ENCODE measurements at regions not wholly inside any gene's neighbourhood (a gene's known extent, or its start where the extent isn't known, plus 50 kb on each side); places are given as distances from the start of the nearest gene placed in this dataset.
"Not testable (repeated sequence)": the region's sequence is repeated elsewhere in the genome, so short reads cannot be mapped to it uniquely, and the experiment has no call there.

DNA sequence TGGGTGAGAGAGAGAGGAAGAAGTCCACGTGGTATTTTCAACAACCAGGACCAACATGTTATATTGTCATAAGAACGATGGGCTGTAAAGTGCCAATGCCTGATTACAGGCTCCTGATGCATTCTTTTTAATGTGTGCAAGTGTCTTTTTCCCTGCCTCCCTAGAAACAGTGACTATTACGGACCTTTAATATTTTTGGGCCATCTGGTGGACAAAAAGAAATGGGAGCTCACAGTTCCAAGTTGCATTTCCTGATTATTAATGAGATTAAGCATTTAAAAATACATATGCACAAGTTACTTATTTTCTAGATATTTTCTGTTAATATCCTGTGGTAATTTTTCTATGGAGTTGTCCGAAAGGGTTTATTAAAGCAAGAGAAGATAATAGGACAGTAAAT lies 530.2 kb downstream of the NR2F2 start:
- DNase-seq = no peak

DNA sequence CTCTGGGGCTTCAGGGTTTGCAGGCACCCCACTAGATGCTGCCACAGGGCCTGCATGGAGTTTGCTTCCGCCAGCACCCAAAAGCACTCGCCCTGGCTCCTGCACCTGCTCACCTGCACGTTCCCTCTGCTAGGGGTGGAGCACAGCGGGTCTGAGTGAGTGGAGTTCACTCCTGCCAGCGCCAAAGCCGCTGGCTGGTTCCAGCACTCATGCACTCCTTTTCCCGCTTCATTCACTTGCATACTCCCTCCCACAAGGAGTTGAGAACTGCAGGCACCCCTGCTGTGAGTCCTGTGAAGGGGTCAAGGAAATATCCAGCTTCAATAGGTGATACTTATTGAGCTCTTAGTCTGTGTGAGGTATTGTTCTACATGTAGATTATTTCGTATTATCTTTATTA lies 537.5 kb downstream of the NR2F2 start:
- no peak for DNase-seq

DNA sequence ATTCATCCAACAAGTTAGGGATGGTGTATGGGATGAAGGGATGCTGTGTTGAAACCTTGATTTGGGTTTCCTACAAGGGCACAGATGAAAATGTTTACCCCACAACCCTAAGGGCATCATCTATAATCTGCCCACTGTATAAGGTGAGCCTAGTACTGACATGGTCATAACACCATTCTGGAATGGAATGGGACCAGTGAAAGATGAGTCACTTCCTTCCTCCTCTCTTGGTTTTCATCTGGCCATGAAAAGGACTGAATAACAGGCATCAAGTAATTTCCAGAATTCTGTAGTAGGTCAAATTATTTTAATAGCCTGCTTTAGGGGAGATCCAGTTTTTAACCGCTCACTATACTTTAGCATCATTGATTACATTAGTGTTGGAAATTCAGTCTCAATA lies 538.6 kb downstream of the NR2F2 start:
- no peak for DNase-seq

DNA sequence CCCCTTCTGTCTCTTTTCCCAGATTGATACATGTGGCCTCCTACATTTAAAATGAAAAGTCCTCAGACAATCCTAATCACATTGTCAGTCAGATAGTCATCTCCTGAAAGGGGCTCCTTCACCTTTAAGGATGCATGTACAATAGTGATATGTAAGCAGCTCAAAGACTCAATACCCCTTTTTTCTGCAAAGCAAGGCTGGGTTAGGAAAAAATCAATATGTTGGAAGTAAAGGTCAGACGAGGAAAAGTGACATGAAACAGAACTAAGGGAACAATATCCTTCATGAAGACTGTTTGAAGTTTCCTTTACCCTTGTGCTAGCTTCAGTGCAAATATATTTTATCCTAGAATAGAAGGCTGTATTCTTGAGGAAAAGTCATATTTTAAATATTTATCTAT lies 539.3 kb downstream of the NR2F2 start:
- DNase-seq = no peak

DNA sequence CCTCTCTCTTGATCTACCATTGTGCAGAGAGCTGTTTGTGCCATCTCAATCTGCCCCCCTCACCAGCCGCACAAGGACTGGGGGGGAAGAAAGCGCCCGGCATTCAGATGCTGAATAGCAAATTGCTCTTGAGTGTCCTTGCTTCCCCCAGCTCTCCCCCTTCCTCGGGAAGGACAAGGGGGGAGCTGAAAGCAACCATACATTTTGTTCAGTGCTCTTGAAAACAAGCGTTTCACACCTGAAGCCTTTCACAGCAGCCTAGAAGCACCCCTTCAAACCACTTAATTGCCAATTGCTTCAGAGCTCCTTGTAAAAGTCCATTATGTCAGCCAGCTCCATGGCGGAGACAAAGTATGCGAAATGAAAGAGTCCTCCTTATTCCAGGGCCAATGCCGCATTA lies 540.1 kb downstream of the NR2F2 start:
- no peak for DNase-seq

DNA sequence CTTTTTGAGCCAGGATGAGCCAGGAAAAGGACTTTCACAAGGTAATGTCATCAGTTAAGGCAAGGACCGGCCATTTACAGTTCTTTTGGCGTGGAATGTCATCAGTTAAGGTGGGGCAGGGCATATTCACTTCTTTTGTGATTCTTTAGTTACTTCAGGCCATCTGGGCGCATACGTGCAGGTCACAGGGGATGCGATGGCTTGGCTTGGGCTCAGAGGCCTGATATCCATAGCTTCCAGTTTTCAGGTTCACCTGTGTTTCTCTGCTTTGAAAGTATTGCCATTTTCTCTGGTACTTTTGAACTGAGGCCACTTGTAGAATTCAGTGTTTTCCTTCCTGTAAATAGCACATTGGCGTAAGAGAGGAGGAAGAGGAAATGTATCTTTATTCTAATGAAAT lies 546.9 kb downstream of the NR2F2 start:
- not testable (repeated sequence) for DNase-seq

DNA sequence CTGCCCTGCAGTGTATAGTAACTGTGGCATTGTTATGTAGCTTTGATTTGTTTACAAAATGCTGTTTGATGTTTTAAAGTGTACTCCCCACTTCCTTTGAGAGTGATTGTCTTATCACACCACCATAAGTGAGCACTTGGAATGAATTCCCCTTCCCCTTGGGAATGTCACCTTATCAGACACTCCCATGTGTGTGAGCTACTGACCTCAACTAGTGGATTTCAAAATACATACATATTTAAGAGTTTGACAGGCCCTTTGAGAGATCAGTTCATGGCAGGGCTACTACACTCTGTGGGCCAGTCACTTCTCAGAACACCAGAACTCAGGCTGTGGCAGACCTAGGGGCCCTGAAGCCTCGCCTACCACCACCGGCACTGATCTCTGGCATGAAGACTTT lies 547.6 kb downstream of the NR2F2 start:
- no peak for DNase-seq

DNA sequence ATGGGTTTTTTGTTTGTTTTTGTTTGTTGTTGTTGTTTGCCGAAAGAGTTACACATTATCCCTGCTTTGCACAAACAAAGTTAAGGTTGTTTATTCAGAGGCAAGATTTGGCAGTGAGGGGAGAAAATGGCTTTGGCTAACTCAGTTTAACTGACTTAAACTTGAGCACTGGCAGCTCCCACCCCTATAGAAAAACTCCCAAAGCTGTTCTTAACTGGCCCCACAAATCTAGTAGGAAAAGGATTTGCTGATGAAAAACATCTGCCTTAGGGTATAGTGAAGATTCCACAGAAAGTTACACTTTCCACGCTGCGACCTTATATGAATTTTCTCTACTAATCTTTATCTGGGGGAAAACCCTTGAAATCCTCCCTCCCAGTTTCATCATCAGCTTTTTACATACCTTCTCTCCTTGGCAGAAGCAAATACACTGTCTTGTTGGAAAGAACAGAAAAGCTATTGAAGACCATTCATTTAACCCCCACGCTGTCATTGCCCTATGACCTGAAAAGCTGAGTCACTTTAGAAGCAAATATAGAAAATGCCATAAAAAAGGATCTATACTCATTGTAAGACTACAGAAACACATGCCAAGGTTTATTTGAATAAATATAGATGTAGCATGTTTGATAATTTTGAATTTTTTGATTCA lies 551.7 kb downstream of the NR2F2 start:
- DNase-seq = no peak

DNA sequence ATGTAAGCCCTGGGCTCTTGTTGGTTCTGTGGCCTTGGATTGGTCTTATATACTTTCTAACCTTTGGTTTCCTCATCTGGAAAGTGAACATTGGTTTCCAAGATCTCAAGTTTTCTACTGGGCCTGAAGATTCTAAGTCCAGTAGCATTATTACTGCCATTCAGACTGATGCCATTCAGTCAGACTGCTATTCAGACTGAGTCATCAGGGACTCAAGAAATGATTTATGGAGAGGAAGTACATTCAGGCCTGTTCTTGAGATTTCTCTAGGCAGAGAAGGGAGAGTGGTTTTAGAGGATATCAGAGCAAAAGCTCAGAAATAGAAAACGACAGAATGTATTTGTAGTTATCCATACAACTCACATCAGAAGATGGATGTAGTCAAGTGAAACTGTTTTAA lies 557.2 kb downstream of the NR2F2 start:
- DNase-seq = no peak

DNA sequence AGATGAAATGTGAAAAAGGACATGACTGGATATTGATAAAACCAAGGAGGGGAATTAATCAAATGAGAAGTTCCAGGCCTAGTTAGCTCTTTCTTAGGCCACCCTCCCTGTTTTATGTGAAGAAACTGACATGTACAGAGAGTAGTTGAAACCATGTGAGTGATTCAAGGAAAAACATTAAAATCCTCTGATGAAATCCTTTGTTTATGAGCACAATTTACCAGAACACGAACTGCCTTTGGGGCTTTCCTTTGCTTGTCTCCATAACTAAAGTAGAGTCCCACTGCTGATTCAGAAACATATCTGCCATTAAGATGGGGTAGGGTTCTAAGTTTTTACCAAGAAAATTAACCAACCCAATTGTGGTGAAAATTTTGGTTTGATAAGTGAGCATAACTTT lies 558.3 kb downstream of the NR2F2 start:
- DNase-seq = no peak

DNA sequence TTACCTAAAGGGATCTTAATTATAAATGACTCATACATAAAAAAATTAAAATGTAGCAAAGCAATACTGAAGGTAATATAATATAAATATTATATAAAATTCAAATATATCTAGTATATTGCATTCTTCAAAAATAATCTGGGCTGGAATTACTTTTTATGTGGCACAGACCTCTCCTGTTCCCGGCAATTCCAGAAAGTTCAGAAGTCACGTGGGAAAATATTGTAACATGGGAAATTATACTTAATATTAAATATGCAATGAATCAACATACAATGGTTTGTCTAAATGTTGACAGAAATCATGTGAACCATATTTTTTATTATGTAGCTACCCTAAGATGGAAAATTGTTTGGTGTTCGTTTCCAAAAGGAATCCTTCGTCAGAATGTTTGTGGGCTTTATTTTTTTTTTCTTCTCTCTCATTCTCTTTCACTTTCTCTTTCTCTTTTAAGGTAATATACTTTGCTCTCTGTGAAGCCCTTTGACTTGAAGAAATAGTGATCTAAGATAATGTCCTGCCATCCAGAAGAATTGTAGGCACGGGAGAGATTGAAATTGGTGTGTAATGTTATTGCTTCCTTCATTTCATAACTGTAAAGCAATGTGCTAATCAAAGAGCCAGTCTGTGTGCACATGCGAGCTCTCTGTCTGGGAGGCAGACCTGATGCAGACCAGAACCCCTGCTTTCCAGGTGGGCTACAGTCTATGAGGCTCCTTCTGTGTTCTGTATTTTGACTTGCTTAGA lies 559.4 kb downstream of the NR2F2 start:
- no peak for DNase-seq

DNA sequence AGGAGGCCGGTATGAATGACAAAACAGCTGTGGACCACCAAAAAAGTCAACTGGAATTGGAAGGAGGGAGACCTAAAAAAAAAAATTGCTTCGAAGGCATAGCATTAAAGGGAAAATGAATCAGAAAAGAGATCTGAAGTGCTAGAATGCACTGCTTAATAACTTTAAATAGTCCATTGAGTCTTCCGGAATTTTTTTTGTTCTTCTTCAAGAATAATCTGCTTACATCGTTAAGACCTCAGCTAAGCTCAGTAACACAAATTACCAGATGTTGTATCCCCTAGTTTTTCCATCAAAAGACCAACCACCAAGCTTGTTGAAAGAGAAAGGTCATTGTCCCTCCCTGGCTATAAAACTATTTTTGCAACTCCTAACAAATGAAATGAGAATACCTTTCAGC lies 560.5 kb downstream of the NR2F2 start:
- no peak for DNase-seq

DNA sequence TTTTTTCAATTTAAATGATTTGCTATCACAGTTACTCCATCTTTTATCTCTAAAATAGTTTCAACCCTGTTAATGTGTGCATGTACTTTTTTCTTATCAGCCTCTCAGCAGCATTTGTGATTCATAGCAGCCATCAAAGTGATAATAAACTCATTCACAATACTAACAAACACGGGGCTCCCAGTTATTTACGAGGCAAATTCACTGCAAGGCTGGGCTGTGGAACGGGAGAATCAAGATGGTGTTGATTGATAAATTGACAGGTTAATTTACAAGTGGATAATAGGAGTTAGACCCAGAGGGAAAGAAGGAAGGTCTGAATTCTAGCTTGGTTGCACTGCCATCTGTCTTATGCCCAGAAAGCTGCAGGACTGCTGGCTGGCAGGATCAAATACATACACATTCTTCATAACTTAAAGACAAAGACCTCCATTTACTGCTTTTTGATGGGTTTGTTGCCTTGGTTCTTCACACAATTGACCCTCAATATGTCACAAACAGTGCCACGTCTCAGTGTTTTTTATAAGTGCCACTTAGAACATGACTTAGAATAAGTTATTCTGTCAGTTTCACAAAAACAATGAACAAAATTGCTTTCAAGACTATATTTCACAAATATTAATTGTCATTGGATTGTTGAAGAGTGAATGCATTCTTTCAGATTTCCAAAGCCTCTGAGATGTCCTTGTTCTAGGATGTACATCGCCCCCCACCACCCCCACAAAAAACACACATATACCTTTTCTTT lies 562.8 kb downstream of the NR2F2 start:
- no peak for DNase-seq

DNA sequence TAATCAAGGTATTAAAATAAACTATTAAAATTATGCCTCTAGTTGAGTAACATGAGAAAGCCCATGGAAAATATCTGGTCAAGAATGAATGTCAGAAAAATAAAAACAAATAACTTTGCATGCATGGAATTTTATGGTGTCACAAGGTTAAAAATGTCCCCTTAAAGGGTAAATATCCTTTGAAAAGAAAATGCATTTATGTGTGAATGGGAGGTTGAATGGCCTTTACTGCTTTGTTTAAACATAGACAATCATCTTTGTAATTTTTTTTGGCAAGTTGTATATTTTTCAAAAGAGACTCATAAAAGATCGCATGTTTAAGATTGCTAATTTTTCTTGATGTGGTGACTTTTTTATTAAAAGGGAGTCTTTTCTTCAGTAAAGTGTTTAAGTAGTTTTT lies 564.2 kb downstream of the NR2F2 start:
- DNase-seq = no peak

DNA sequence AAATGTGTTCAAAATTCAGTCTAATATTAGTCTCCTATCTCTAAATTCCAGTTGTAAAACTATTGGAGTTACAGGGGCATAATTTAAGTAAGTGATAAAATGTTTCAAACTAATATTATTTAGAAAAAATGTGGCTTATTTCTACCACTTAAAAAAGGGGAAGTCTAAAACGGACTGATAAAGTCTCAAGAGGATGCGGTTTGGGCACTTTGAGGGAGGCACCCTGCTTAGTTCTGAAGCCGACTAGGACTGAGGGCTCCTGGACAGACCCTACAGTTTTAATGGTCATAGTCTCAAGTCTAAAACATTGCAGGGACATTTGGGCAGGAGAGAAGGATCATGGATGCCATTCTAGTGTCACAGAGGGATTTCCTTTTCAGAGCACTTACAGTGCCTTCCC lies 566.3 kb downstream of the NR2F2 start:
- no peak for DNase-seq

DNA sequence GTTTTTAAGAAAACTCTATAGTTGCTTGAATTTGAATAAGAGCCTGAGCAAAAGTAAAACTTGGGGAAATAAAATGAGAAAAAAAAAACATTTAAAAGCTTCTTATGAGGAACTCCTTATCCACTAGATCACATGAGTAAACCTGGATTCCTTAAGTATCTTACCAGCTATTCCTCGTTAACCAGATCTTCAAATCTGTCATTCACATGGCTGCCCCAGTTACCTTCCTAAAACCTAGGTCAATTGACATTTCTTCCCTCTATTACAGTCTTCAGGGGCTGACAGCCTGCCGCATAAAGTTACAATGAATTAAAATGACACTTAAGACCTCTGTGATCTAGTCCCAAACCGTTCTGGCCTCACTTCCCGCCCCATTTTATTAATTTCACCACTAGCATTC lies 583.6 kb downstream of the NR2F2 start:
- DNase-seq = no peak

DNA sequence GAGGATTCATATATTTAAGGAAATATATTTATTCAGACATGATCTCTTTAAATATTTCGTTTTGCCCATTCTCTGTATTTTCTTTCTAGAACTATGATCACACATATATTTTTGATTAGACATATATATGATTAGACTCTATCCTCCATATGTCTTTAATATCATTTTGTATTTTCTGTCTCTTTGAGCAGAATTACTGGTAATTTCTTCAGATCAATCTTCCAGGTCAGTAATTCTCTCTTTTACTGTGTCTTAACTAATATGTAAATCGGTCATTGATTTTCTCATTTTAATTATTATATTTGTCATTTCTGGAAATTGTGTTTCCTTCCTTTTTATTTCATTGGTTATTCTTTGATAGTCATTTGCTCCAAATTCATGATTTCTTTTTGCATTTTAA lies 586.2 kb downstream of the NR2F2 start:
- DNase-seq = no peak

DNA sequence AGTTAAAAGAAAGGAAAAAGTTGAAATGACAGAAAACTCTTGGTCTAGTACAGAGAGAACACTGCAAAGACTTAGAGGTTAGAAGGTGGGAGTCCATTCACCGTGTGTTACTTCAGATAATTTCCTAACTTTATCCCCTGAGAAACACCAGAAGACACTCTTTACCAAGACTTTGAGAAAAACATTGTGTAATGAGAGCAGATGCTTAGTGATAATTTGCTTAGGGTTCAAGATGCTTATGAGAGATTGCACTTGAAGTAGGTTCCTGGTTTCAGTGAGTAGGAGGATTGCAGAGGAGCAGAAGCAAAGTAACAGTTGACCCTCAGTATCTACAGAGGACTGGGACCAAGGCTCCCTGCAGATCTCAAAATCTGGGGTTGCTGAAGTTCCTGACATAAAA lies 594.1 kb downstream of the NR2F2 start:
- no peak for DNase-seq

DNA sequence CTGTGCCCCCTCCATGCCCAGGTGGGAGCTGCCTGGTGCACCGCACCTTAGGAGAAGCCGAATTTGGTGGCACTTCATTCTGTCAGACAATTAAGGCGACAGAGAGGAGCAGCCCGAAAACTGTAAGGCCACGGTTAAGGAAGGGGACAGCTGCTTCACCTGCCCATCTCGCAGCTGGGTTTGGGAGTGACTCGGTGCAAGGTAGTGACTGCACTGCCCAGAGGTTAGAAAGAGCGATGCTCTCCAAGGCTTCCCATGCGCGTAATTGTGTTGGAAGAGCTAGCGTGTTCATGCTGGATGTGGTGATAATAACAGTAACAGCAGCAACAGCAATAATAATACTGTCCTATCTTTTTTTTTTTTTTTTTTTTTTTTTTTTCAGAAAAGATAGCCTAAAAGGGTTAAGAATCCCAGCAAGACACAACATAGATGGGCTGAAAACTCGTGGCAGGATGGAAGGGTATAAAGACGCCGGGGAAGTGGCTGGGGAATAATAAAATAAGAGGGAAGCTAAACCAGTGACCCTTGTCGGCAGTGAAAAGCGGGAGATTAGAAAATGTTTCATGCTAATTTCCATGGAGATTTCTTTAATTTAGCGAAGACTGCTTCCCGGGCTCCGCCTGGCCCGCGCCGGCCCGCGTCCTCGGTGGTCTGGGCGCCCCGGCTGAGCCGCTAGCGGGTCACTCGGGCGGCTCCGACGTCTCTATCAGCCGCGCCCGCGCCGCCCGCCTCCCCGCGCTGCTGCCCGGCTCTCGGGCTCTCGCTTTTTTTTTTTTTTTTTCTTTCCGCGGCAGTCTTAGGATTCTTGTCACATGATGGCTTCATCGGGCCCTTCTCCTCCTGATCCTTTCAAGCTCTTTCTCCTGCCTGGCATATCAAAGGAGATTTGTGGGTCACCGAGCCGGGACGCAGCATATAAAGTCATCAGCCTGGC lies 617.1 kb downstream of the NR2F2 start:
- DNase-seq = no peak

DNA sequence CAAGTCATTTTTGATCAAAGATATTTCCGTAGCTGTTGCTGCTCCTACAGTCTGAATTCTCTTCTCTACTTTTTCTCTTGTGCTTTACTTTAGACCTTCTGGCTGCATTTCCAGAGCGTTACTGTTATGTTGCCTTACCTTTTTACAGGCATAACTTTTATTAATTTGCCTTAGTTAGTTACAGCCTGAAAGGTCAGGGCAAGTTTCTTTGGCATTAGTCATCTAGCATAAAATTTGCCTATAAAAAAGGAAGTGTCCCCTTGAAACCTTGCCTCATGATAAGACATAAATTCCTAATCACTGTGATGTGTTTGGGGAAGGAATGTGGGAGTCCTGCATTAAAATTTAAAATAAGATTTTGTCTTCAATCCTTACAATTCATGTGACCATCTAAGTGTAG lies 618.5 kb downstream of the NR2F2 start:
- no peak for DNase-seq

DNA sequence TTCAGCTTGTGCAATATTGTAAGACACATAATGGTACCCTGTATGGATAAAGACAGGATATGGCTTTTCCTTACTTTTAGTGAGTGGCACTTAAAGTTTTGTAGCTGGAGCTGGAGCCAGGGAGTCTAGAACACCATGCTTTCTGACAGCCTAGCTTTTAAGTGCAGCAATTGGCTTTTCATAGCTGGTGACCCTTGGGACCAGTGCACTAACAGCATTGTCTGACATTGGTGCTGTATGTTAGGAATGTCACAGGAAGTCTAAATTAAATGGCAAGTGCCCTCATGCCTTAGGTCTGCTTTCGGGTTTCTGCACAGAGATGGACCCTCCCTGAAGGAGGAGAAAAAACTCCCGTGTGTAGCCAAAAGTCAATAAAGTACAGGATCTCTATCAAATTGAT lies 628.2 kb downstream of the NR2F2 start:
- DNase-seq = no peak

DNA sequence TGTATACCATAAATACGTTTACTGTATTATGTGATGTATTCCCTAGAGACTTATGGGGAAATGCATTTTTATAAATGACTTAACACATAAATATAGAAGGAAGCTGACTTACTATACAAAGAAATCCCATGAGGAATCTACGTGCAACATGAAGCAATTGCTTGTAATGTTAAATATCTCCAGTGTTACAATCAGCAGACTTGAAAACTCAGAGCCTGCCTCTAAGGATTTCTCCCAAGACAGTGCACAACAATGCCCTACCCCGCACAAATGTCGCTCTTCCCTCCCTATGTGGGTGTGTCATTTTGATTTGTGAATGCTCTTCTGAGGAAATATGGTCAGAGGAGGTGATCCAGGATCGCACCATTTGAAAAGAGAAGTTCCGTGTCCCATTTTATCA lies 629.0 kb downstream of the NR2F2 start:
- DNase-seq = no peak
